ENCODE measurements at regions not wholly inside any gene's neighbourhood (a gene's known extent, or its start where the extent isn't known, plus 50 kb on each side); places are given as distances from the start of the nearest gene placed in this dataset.
"Not testable (repeated sequence)": the region's sequence is repeated elsewhere in the genome, so short reads cannot be mapped to it uniquely, and the experiment has no call there.

DNA sequence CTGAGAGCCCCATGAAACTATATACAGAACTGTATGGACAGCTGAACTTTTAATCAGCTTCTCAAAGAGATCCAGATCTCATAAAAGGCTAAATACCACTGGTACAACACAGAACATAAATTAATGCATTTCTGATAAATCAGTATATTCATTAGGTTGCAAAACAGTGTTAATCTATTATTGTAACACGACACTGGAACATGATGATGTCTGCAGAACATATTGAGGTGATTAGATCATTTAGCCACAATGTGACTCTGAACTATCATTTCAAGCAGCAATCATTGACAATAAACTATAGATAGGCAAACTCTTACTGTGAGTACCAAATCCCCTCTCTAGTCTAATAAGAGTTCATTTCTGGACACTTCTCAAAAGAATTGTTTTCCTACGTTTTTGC, 50.3 kb downstream of the GASK1B start:
- no peak for DNase-seq

DNA sequence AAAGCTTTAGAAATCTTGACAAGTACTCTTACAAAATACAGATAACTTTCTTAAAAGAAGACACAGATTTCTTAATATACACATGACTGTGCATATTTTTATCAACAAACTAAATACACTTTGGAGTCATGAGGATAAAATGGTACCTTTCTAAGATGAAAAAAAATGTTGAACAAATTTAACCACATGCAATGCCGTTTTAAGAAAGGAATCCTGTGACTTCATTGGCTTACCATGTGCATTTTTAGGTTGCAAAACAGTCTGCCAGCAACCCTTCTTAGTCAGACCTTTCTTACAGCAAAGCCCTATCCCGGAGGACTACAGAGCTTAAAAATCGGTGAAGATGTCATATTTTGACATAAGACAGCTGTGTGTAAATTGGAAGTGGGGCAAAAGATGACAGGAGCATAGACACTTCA, 51.7 kb downstream of the GASK1B start:
- DNase-seq, result no peak

DNA sequence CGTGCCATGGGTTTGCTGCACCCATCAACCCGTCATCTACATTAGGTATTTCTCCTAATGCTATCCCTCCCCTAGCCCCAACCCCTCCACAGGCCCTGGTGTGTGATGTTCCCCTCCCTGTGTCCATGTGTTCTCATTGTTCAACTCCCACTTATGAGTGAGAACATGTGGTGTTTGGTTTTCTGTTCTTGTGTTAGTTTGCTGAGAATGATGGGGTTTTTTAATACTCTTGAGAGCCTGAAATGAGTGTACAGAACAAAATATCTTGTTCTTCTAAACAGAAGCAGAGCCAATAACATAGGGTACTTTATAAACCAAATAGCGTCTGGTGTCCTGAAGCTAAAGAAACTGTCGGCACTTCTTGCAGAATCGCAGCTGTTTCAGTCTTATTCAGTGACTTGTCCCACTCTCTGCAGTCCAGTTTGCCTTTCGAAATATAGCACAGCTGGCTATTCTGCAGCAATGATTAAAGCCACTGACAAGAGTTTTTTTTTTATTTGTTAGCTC, 52.1 kb downstream of the GASK1B start:
- not testable (repeated sequence) for DNase-seq

DNA sequence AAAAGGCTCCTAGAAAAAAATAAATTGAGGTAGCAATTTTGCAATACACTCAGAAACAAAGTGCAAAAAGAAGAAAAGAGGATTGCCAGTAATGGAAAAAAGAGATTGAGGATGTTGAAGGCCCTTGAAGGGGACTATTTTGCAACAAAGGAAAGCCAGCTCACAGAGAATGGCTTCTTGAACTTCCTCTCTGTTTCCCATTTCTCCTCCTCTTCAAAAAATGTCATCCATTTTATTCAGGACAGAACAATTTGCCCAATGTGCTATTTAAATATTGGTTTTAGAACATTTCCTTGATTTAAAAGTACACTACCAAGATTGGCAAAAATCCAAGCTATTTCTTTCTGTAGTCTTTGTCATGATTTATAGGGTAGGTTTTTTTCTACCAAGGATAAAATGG, 60.2 kb downstream of the GASK1B start:
- DNase-seq, result no peak

DNA sequence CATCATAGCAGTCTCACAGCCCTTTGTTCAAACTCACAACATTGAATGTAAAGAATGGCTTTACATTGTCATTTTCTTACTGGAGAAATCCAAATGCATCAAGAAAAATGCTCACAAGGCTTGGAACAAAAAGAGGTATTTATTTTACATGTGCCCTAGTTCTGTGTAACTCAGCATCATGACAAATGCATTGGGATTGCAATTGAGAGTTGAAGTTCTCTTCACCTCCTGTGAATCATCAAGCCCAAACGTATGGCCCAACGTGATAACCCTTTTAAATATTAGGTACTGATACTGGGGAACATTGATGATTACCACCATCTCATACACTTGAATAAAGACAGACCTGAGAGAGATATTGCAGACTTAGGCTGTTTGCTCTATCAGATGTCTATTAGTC, 61.6 kb downstream of the GASK1B start:
- DNase-seq, result no peak

DNA sequence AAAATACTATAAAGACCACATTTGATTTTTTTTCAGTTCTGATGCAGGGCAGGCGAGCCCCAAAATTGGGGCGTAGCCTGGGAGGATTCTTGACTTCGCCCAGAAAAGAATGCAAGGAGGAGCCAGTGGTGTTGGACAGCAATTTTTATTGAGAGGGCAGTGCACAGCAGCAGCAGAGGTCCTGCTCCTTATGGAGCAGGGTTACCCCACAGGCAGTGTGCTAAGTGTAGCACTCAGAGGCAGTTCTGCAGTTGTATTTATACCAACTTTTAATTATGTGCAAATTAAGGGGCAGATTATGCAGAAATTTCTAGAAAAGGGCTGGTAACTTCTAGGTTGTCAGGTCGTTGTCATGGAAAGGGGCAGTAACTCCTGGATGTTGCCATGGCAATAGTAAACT, 69.9 kb downstream of the GASK1B start:
- DNase-seq, result no peak

DNA sequence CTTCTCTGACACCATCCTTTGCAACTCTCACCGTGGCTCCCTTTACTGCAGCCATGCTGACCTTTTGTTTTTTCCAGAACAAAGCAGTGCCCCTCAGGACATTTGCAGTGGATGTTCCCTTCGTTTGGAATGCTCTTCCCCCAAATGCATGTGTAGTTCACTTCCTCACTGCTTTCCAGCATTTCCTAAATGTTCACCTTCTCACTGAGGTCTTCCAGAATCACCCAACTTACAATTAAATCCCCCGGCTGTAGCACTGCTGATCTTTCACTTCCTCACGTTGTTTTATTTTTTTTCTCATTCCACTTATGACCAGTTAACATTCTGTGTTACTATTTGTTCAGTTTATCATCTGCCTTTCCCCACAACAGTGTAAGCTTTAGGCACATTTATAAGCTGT, 73.1 kb downstream of the GASK1B start:
- DNase-seq, result no peak

DNA sequence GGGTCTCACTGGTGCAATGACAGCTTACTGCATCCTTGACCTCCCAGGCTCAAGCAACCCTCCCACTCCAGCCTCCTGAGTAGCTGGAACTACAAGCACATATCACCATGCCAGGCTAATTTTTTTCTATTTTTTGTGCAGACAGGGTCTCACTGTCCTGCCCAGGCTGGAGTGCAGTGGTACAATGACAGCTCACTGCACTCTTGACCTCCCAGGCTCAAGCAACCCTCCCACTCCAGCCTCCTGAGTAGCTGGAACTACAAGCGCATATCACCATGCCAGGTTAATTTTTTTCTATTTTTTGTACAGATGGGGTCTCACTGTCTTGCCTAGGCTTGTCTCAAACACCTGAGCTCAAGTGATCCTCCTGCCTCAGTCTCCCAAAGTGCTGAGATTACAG, 74.0 kb downstream of the GASK1B start:
- DNase-seq, result no peak

DNA sequence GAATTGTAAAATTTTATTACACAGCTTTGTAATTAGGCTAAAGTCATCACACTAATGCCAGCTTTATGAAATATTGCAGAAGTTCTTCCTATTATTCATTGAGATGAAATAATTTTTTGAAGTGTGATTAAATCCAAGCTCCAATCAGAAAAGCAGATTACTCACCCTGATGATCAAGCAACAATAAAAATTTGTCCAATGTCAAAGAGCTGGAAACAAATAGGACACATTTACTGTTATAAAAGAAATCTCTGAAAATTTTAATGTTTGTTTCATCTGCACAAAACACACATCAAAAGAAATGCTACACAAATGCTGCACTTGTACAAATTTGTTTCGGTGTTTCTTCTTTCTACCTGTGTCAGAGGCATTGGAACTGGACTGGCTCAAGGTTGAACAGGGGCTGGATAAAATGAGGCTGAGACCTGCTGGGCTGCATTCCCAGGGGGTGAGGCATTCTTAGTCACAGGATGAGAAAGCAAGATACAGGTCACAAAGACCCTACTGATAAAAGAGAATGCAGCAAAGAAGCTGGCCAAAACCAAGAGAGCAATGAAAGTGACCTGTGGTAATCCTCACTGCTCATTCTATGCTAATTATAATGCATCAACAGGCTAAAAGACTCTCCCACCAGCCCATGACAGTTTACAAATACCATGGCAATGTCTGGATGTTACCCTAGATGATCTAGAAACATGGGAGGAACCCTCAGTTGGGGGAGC, 78.3 kb downstream of the GASK1B start:
- DNase-seq, result no peak

DNA sequence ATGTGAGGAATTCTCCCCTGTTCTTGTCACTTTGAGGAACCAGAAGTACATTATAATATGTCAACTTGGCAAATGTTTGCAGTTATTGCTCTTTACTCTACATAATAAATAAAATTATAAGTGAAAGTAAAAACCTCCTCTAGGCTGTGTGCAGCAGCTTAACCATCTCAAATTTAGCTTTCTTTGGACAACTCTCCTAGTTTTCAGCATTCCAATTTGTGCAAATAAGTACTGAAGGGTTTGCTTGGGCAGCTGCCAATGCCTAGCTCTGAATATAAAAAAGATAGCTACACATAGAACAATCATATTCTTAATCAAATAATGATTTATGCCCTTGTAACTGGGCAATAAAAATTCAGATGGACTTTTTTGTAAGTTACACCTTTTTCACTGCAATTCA, 82.5 kb downstream of the GASK1B start:
- no peak for DNase-seq

DNA sequence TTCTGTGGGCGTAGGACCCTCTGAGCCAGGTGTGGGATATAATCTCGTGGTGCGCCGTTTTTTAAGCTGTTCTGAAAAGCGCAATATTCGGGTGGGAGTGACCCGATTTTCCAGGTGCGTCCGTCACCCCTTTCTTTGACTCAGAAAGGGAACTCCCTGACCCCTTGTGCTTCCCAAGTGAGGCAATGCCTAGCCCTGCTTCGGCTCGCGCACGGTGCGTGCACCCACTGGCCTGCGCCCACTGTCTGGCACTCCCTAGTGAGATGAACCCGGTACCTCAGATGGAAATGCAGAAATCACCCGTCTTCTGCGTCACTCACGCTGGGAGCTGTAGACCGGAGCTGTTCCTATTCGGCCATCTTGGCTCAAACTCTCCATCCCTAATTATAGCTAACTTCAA, 82.9 kb downstream of the GASK1B start:
- DNase-seq, result not testable (repeated sequence)

DNA sequence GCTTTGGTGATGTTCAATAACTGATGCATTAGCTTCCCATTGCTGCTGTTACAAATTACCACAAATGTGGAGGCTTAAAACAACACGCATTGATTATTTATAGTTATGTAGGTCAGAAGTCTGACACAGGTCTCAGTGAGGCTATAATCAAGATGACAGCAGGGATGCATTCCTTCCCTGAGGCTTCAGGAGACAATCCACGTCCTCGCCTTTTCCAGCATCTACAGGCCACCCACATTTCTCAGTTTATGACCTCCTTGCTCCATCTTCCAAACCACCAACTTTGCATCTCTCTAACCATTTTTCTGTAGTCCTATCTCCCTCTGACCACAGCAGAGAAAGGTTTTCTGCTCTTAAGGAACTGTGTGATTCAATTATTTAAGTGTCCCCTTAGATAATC, 92.5 kb downstream of the GASK1B start:
- no peak for DNase-seq

DNA sequence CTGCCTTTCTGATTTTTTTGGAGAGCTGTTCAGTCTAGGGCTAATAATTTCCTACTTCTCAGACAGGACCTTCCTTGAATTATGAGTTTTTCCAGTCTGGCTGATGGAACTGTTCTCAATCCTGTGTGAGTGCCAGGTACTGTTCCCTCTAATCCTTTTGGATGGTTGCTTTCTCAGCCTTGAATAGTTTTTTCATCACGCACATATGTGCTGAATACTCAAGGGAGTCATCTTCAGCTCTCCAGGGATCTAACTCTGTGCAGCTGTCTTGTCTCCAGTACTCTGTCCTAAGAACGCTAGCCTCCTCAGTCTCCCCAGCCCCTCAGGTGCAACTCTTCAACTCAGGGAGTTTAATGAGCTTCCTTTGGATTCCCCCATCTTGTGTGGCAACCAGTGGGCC, 93.2 kb downstream of the GASK1B start:
- no peak for DNase-seq

DNA sequence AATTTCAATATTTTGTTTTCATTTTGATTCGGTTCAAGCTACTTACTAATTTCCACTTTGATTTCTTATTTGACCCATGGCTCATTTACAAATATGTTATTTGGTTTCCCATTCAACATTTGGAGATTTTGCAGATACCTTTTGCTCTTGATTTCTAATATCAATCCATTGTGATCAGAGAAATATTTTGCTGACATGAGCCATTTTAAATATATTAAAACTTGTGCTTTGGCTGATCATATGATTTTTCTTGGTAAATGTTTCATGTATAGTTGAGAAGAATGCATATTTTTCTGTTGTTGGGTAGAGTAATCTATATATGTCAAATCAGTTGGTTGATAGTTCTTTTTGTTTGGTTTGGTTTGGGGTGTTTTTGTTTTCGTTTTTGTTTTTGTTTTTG, 95.0 kb downstream of the GASK1B start:
- no peak for DNase-seq

DNA sequence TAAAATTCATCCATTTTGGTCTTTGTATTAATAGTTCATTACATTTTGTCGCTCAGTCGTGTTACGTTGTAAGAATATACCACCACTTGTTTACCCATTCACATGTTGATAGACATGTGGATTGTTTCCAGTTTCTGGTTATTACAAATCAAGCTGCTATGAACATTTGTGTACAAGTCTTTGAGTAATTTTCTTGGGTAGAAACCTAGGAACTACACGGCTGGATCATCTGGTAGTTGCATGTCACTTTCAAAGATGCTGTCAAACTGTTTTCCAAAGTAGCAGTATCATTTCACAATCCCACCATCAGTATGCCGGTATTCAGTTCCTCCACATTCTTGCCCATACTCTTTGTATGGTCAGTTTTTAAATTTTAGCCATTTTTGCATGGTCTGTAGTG, 98.0 kb downstream of the GASK1B start:
- no peak for DNase-seq

DNA sequence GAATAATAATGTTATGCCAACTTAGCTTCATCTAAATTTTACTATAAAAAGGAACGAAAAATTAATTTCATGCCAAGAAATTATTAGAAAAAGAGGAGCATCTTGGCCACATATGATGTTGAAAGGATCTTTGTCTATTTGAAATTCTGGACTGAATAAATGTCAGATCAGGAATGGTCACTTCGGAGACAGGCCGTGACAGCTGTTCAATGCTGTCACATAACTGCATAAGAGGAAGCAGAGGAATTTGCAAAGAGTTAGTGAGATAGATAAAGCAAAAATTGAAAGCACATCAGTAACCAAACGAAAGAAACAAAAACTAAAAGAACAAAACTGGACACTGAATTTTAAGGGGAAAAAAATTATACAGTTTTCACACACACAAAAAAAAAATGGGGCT, 100.9 kb downstream of the GASK1B start:
- DNase-seq, result no peak

DNA sequence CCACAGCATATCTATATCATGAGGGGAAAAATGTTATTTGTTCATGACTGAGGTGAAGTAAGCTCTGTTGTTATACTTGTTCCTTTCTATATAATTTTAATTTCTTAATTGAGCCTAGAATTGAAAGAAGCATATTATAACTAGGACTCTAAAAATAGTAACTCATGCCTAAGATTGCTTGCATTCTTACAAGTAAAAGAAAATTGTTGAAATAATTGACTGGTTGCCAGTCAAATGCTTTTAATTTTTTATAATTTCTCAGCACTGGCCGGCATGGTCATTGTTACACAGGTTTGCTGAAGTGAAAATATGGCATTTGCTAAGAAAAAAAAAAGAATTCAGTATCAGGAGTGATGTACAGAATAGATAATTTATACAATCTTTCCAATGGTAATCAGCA, 104.8 kb downstream of the GASK1B start:
- no peak for DNase-seq

DNA sequence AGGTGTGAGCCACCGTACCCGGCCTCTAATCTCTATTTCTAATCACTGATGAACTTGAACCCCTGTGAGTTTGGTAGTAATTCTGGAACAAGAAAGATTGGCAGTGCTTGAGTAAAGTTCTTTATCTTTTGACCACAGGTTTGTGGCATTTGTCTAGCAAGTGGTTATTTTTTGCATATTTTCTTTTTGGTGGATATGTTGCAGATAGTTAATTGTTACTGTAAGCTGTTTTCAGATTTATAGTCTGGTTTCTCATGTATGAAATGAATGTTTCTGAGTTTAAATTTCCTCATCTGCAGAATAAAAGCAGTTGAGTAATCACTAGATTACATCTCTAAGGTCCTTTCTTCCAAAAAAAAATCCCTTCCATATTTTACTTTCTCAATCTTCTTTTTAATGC, 105.2 kb downstream of the GASK1B start:
- no peak for DNase-seq

DNA sequence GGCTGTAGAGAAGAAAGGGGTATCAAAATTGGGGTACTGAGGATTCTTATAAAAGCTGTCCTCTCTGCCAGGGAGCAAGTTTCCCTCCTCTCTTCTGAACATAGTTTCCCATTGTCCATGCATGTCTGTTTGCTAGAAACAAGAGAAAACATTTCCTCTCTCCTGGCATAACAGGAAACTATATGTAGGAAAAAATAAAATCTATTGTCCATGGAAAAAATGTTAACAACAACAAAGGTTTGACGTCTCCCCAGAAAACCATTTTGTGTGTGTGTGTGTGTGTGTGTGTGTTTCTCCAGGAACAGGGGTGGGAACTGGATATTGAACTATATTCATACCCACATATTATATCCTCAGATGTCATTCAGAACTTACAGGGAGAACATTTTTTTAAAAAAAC, 107.2 kb downstream of the GASK1B start:
- DNase-seq, result no peak

DNA sequence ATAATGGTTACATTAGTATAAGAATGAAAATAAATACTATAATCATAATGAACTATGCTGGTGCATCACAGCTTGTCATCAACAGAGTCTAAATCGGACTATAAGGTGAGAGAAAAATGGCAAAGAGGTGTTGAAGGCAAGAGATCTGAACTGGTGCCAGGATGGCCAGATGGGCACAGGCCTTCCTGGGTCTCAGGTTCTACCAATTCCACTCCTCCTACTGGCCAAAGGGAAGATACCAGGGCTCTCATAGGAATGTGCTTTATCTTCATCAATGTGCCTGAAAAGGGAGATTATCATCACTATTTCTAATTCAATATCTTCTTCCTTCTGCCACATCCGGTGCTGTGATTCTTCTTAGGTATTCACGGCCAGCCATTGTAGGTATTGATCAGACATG, 107.6 kb downstream of the GASK1B start:
- DNase-seq, result no peak

DNA sequence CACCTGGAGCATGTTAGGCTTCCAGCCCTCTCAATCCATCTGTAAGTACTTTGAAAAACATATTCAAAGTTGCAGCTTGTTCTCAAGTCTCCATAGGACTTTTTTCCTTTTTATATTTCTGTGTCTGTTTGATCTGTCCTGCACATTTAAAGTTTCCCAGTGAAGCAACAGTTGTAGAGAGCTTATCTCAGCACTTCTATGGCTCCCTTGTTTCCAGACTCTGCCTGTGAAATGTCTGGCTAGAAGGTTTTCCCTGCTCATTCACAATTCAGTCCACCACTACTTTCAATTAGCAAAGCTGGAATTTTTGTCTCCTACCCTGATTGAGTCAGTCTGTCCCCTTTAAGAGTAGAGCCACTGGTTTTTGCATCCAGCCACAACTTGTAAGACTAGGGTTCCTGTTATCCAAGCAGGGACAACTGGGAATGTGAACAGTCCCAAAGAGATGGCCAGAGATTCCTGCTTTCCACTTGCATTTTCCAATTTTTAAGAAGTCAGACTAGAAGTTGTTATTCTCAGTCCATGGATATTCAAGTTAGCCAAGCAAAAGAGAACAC, 116.1 kb downstream of the GASK1B start:
- no peak for DNase-seq

DNA sequence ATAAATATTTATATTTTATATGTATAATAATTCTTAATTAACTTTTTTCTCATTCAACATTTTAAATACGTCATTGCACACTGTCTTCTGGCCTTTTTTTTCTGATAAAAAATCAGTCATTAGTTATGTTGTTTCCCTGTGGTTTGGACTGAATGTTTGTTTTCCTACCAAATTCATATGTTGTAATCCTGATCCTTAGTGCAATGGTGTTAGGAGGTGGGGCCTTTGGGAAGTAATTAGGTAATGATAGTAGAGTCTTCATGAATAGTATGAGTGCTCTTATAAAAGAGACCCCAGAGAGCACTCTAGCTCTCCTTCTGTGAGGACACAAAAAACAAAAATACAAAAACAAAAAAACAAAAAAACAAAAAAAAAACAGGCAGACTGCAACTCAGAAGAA, 117.2 kb downstream of the GASK1B start:
- DNase-seq, result no peak

DNA sequence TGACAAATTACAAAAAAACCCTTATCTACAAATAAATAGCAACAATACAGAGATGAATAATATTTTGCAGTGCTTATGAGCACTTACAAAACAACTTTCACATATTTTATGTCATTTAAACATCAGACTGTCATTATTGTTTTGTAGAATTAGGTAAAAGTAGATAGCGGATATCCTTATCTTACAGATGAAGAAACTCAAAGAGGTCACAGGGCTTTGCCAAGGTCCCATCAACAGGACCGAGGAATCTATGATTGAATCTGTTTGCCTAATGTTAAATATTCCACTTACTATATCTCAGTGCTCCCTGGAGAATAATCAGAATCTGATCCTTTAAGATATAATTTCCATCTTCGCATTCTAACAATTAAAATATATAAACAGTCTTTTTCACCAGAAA, 119.0 kb downstream of the GASK1B start:
- DNase-seq, result no peak

DNA sequence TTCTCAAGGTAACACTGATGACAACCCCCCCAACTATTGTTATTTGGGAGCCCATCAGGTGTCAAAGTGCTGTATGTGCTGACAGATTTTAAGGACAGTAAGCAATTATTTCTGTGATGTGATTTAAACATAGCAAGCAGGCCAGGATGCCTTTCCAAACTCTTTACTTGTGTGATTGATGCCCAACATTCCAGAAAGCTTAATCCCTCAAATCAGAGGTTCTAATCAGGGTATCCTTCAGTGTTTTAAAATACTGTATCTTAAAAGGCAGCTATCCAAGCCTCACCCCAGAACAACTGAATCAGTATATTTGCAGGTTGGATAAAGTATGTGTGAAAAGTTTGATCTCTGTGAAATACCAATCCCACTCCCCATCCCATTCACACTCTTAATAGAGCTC, 119.7 kb downstream of the GASK1B start:
- no peak for DNase-seq
